Left forelimb (tissue), 1 donor: ENCODE measurements at regions not wholly inside any gene's neighbourhood (a gene's known extent, or its start where the extent isn't known, plus 50 kb on each side); places are given as distances from the start of the nearest gene placed in this dataset.
"Not testable (repeated sequence)": the region's sequence is repeated elsewhere in the genome, so short reads cannot be mapped to it uniquely, and the experiment has no call there.

Experiments
- DNase-seq: peaks from one replicate; pipeline ENCODE4 v3.0.0-alpha.2; 2018; ENCODE audit warnings: low spot score

- peak; percentile 53 for DNase-seq
Observed at GRCh38 chr15:32342772-32343199, 60.3 kb downstream of the GOLGA8K start.

- not testable (repeated sequence) for DNase-seq
Observed at GRCh38 chr15:32342268-32342667, 60.8 kb downstream of the GOLGA8K start.

- not testable (repeated sequence) for DNase-seq
Observed at GRCh38 chr15:32341530-32341929, 61.6 kb downstream of the GOLGA8K start.

DNA sequence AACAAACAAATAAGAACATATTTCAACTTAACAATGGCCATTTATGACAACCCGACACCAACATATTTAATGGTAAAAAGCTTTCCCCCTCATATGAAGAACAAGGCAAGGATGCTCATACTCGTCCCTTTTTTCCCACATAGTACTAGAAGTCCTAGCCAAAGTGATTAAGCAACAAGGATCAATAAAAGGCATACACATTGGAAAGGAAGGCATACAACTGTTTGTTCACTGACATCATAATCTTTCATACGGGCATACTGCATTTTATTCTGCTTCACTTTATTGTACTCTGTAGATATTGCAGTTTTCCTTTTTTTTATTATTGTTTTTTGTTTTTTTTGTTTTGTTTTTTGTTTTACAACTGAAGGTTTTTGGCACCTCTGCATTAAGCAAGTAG lies 66.3 kb downstream of the GOLGA8K start:
- not testable (repeated sequence) for DNase-seq

DNA sequence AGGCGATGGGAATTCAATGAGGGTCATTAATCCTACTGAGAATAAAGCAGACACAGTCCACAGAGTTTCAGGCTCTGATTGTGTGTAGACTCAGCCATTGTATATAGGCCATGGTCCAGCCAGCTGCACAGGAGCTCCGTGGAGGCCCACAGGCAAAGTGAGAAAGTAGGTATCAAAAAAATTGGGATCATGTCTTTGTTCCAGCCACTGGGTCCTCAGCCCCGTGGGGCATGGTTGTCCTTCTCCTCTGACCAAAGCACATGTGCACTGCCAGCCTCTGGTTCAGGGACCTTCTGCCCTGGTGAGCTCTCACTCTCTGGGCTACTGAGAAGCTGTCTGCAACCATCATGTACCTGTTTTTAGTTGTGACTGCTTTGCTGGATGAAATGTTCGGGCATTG lies 79.7 kb downstream of the GOLGA8K start:
- not testable (repeated sequence) for DNase-seq

GRCh38 chr15:32319247-32319646 lies 83.8 kb downstream of the GOLGA8K start:
- DNase-seq: not testable (repeated sequence)

DNA sequence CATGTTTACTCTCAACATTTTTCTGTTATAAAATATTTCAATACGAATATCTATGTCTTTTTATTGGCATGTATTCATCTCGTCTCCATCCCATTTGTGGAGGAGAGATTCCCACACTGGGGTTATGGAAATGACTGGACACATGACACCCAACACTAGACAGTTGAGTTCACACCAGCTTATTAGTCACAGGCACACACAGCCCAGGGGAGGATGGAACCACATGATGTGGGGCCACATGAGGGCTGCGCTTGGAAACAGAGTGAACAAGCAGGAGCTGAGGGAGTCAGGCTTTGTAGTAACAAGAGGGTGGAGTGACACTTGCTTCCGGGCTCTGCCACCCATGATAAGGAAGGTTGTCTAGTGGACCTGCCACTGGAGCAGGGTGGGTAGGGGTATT lies 86.6 kb downstream of the GOLGA8K start:
- not testable (repeated sequence) for DNase-seq

GRCh38 chr15:32315079-32315939 lies 87.8 kb downstream of the GOLGA8K start:
- DNase-seq: not testable (repeated sequence)

GRCh38 chr15:32313446-32314209 lies 89.5 kb downstream of the GOLGA8K start:
- not testable (repeated sequence) for DNase-seq

GRCh38 chr15:32312721-32313120 lies 90.4 kb downstream of the GOLGA8K start:
- not testable (repeated sequence) for DNase-seq

GRCh38 chr15:32307592-32307991 lies 95.5 kb downstream of the GOLGA8K start:
- not testable (repeated sequence) for DNase-seq

GRCh38 chr15:32276200-32276830 lies 126.8 kb downstream of the GOLGA8K start:
- not testable (repeated sequence) for DNase-seq

DNA sequence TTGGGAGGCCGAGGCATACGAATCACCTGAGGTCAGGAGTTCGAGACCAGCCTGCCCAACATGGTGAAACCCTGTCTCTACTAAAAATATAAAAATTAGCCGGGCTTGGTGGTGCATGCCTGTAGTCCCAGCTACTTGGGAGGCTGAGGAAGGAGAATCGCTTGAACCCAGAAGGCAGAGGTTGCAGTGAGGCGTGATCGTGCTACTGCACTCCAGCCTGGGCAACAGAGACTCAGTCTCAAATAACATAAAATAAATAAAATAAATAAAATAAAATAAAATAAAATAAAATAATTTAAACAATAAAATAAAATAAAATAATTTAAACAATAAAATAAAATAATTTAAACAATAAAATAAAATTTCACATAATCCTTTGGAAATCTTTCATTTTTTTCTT lies 149.1 kb downstream of the GOLGA8K start:
- DNase-seq: not testable (repeated sequence)

- DNase-seq: not testable (repeated sequence)
Observed at GRCh38 chr15:32249207-32249606, 153.9 kb downstream of the GOLGA8K start.

GRCh38 chr15:32243727-32244126 lies 159.4 kb downstream of the GOLGA8K start:
- DNase-seq: not testable (repeated sequence)

- DNase-seq: not testable (repeated sequence)
Observed at GRCh38 chr15:32242780-32243528, 160.1 kb downstream of the GOLGA8K start.

DNA sequence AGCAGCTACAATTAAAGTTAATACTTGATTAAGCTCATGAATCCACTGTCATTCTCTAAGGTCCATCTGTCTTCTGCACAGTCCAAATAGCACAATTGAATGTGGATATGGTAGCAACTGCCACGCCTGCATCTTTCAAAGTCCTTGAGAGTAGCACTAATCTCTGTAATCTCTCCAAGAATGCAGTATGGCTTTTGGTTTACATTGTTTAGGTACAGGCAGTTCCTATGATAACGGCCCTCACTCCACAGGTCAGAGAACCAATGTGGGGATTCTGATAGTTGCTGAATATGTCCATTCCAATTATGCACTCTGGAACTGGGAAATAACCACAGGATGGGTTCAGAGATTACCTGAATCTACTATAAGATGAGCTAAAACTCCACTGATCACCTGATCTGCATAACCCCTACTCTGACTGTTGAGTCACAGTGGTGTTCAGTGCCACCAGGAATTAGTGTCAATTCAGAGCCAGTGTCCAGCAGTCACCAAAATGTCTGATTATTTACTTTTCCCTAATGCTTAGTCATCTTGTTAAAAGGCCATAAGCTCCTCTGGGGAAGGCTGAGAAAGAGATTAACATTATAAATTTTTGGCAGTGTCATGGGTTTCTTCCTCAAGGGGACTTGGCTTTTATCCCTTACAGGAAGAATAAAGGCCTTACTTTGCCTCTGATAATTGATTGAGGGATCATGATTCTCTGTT lies 175.5 kb downstream of the GOLGA8K start:
- DNase-seq: not testable (repeated sequence)

DNA sequence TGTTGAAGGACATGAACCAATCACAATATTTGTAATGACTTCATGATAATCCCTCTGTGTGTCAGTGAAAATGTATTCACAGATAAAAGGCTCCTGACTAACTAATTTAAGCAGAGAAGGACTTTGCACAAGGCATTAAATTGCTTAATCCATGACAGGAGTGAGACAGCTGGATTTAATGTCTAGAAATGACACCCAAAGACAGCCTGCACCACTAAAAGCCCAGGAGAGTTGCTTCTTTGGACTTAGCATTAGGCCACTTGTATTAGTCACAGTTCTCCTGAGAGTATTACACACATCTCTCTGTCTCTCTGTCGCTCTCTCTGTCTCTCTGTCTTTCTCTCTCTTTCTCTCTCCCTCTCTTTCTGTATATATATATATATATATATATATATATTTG lies 180.4 kb downstream of the GOLGA8K start:
- no peak for DNase-seq
